NCI-H345 treated with DMSO at 0.1 percent for 48 hours (cell line): ENCODE measurements at regions not wholly inside any gene's neighbourhood (a gene's known extent, or its start where the extent isn't known, plus 50 kb on each side); places are given as distances from the start of the nearest gene placed in this dataset.
"Not testable (repeated sequence)": the region's sequence is repeated elsewhere in the genome, so short reads cannot be mapped to it uniquely, and the experiment has no call there.

Source experiments
- DNase-seq: peaks from one replicate; lab custom pipeline; 2025; ENCODE audit not compliant: unreplicated experiment; lab: John Stamatoyannopoulos, UW

GRCh38 chr7:67608806-67609205 is 612.2 kb downstream of the TYW1 start:
- no peak for DNase-seq

GRCh38 chr7:67610897-67611296 is 614.3 kb downstream of the TYW1 start:
- DNase-seq, result no peak

DNA sequence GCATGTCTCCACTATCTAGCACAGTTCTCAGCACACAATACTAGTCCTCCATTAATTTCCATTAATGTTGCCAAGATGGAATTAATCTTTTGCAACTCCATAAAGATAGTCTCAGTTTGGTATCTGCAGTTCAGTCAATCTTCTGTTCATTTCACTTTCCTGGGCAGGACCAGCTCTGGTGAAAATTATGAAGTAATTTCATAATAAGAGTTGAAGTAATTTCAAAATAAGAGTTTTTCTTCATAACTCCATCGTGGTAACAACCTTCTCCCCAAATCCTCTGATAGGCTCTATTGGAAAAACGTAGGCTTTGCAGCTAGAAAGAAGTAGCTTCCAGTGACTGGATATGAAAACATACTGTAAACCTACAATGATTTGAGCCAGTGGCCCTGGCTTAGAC is 618.2 kb downstream of the TYW1 start:
- no peak for DNase-seq

DNA sequence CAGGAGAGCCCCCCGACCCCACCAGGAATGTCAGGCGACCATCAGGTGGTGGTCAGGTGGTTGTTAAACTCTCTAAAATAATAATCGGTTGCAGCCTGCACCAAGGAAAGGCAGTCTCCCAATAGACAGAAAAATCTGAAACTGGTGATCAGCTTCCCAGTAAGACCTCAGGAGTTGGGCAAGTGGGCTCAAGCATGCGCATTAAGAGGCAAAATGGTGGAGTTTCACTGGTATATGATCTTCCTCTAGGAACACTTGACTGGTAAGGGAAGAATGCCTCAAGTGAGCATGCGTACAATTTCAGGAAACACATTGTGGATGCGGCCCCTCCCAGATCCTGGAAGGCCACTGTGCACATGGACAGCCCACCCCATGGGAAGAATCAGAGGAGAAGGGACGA is 619.9 kb downstream of the TYW1 start:
- DNase-seq, result no peak

GRCh38 chr7:67618556-67619162 is 622.0 kb downstream of the TYW1 start:
- DNase-seq, result peak; percentile 30

GRCh38 chr7:67619175-67619574 is 622.5 kb downstream of the TYW1 start:
- DNase-seq, result peak; percentile 37

DNA sequence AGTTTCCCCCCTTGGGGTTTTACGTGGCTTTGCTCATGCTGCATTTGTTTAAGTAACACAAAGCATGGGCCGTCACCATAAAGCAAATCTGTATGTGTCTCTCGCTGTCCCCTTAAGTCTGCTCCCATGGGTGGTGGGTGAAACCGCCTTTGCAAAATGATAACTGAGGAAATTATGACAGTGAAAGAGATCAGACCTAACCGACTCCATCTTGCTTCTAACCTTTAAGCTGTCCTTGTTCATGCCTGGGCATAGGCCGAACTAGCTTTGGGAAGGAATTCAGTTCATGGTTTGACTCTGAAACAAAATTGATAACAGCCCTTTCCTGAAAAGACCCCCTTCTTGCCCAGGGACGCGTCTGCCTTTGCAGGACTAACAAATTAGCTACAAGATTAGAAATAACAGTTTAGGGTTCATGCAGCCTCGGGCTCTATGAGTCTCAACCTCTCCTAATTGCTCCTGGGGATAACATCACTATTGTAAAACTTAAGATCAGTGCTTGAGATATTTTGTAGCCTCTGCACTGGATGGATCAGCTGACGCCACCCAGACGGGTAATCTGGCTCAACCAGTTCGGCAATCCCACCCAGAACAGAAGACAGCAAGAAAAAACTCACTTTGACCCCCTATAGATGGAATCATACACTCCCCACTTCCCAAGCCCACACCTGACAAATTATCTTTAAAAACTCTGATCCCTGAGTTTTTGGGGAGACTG is 623.7 kb downstream of the TYW1 start:
- DNase-seq, result no peak

GRCh38 chr7:67621704-67622103 is 625.1 kb downstream of the TYW1 start:
- no peak for DNase-seq

DNA sequence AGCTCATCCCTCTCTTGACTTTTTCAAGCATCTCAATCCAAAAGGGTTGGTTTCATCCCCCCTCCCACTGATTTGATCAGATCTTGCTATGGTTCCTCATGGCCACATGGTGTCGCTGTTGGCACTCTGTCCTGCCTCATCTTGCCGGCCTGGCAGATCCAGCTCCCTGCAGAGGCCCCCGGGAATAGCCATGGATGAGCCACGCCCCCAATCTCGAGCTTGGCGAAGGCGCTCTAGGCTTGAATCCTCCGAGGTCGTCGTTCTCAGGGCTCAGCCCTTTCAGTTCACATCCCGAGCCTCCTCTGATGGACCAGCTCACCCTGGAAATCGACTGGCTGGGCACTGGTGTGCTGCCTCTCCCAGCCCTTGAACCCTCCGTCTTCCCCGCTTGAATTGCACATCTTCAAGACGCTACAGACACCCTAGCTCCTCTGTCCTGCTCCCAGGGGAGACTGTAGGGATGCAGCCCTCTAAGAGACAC is 628.7 kb downstream of the TYW1 start:
- DNase-seq, result peak; percentile 68

- DNase-seq, result no peak
Observed at GRCh38 chr7:67631476-67631875, 634.8 kb downstream of the TYW1 start.

GRCh38 chr7:67635271-67635670 is 638.6 kb downstream of the TYW1 start:
- DNase-seq, result no peak

DNA sequence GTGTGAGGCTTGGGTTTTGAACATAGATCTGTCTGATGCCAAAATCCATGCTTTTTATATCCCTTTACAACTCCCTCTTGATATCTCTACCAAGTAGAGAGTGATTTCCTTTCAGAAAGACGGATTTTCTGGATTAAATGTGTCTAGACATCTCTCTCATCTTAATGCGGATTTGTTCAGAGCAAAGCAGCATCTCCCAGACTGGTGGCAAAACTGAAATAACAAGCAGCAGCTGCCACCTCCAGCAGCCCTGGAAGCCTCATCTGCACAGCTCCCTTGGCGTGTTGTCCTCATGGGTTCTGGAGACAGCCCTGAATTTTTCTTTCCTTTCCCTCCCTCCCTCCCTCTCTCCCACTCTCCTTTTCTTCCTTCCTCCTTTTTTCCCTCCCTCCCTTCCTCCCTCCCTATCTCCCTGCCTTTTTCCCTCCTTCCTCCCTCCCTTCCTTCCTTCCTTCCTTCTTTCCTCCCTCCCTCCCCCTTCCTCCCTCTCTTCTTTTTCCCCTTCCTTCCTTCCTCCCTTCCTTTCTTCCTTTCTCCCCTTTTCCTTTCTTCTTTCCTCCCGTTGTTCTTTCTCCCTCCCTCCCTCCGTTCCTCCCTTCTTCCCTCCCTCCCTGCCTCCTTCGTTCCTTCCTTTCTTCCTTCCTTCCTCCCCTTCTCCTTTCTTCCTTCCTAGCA is 639.9 kb downstream of the TYW1 start:
- no peak for DNase-seq

GRCh38 chr7:67637023-67637358 is 640.4 kb downstream of the TYW1 start:
- DNase-seq, result no peak

GRCh38 chr7:67642542-67642941 is 645.9 kb downstream of the TYW1 start:
- DNase-seq, result not testable (repeated sequence)

DNA sequence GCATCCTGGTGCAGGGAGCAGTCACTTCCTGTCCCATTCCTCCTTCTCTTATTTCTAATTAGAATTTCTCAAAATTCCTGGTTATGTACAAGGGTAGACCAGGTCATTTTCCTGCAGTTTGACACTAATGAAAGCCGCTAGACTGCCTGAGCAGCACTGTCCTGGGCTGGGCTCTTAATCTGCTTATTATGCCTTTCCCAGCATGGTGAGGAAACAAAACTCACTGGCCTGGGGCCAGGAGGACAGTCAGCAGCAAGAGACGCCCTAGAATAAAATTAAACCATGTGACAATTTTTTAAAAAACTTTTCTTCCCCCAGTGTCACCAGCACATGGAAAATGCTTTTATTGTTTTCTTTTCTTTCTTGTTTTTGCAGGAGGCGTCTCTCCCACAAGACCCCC is 647.5 kb downstream of the TYW1 start:
- no peak for DNase-seq

GRCh38 chr7:67652937-67653336 is 656.3 kb downstream of the TYW1 start:
- no peak for DNase-seq

GRCh38 chr7:67653856-67654454 is 657.3 kb downstream of the TYW1 start:
- DNase-seq, result no peak

DNA sequence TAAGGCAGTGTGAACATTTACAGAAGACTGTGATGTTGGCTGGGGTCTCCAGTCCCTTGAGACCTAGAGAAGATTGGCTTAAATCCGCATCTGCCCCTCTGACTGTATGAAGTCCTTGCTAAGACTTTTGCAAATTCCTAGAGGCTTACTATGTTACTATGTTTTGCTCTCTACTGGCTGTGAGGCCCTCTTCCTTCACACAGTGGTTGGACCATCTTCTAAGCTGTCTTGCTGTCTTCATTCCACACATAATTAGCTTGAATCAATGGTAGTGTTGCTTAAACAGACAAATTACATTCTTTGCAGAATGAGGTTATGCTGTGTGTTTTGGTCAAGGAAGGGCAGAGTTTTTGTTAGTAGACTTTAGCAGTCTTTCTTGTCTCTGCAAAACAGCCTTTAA is 658.0 kb downstream of the TYW1 start:
- DNase-seq, result no peak

DNA sequence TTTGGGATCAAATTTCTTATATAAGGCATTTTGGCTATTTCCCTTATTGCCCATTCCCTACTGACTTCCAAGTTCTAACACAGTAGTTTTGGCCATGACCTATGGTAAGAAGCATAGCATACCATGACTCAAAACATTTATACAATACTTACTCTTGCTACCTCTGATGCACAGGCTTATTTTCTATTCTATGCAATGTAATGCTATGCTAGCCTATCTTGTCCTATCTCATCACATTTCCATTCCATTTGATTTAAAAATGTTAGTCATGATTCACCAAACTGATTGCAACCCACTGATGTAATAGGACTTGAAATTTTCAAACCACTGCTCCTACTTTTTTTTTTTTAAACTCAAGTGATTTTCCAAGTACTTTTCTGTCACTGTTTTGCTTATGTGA is 658.5 kb downstream of the TYW1 start:
- DNase-seq, result no peak

DNA sequence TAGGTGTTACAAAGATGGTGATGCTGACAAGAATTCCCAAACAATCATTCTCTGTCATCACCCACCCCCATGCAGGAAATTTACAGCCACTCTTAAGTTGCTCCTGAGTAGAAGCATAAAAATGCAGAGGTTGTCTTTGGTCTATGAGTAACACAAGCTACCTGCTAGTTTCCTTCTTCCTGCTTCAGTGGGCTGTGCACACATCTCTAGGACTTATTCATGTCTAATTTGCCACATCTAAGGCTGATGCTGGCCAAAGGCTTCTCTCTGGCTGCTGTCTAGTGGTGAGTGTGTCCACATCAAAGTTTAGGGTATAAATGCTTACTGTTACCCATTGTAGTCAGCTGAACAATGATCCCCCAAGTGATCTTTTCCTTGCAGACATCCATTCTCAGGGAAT is 662.5 kb downstream of the TYW1 start:
- DNase-seq, result no peak

DNA sequence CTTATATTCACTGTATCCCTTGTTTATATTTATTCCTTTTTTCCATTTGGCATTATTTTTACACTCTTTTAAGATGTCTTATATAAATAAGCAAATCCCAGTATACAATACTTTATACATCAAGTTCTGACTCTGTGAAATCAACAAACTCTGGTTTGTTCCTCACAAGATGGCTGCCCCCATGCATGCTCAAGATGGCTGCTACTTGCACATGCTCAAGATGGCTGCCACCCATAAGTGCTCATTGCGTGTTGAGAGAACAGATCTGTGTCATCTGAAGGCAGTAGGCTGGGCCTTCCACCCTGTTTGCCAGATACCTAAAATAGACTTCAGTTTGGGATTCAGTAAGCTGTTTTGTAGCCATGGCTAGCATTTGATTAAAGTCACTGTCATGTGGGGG is 666.2 kb downstream of the TYW1 start:
- no peak for DNase-seq

DNA sequence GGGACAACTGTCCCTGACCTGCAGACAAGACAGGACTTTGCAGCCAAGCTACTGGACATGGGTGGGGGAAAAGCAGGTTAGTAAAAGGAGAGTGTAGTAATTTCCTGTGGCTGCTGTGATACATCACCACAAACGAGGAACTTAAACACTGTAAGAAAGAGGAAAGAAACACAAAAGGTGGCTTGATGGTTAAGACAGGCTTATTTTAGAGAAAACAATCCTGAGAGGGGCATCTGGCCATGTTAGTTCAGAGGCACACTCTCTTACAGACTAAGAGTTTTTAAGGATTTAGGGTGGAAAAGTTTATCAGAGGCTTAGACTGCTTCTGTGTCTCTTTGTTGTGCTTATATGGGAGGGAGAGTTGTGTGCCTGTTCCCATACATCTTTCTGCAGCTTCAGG is 667.0 kb downstream of the TYW1 start:
- no peak for DNase-seq
